IMR-90 (cell line): ENCODE measurements at regions not wholly inside any gene's neighbourhood (a gene's known extent, or its start where the extent isn't known, plus 50 kb on each side); places are given as distances from the start of the nearest gene placed in this dataset.

ENCODE experiments used
- CEBPB ChIP-seq: IDR thresholded peaks from 2 replicates; pipeline ENCODE4 v1.6.1; 2012; ENCODE audit warnings: low read depth, low read length, improper control_type of control experiment
- POLR2A ChIP-seq: IDR thresholded peaks from 2 replicates; pipeline ENCODE4 v1.6.1; 2012; ENCODE audit warnings: mild to moderate bottlenecking, low read depth, low read length
- RCOR1 ChIP-seq: IDR thresholded peaks from 2 replicates; pipeline ENCODE4 v1.6.1; 2012; ENCODE audit warnings: mild to moderate bottlenecking, low read length, improper control_type of control experiment; ENCODE audit not compliant: insufficient replicate concordance
- USF2 ChIP-seq: fragments of 150-350 bp; IDR thresholded peaks from 2 replicates; pipeline ENCODE4 v1.6.1; 2017; ENCODE audit warnings: mild to moderate bottlenecking, antibody characterized with exemption, low read length, low read depth
- TF ChIP-seq, protein P1 (sequence below): conservative IDR thresholded peaks from 2 replicates; pipeline ENCODE4 v1.5.1; 2012; ENCODE audit warnings: mild to moderate bottlenecking, low read depth, low read length, improper control_type of control experiment
- TF ChIP-seq, protein P2 (sequence below): fragments of 150-350 bp; IDR thresholded peaks from 2 replicates; pipeline ENCODE4 v1.6.1; 2016; ENCODE audit warnings: low read depth, mild to moderate bottlenecking, low read length, moderate library complexity, borderline replicate concordance

DNA sequence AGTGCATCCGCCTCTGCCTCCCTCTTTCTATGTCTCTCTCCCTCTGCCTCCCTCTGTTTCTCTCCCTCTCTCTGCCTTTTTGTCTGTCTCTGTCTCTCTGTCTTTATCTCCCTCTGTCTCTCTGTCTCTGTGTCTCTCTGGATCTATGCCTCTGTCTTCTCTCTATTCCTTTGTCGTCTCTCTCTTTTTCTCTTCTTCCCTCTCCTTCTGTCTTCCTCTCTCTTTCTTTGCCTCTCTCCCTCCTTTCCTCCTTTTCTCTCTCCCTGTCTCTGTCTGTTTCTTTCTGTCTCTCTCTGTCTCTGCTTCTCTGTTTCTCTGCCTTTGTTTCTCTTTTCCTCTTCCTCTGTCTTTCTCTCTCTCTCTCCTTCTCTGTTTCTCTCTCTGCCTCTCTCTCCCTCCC is 678.8 kb upstream of the NRP1 start:
- TF ChIP-seq, protein P1, sequence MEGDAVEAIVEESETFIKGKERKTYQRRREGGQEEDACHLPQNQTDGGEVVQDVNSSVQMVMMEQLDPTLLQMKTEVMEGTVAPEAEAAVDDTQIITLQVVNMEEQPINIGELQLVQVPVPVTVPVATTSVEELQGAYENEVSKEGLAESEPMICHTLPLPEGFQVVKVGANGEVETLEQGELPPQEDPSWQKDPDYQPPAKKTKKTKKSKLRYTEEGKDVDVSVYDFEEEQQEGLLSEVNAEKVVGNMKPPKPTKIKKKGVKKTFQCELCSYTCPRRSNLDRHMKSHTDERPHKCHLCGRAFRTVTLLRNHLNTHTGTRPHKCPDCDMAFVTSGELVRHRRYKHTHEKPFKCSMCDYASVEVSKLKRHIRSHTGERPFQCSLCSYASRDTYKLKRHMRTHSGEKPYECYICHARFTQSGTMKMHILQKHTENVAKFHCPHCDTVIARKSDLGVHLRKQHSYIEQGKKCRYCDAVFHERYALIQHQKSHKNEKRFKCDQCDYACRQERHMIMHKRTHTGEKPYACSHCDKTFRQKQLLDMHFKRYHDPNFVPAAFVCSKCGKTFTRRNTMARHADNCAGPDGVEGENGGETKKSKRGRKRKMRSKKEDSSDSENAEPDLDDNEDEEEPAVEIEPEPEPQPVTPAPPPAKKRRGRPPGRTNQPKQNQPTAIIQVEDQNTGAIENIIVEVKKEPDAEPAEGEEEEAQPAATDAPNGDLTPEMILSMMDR, result no peak
- TF ChIP-seq, protein P2, sequence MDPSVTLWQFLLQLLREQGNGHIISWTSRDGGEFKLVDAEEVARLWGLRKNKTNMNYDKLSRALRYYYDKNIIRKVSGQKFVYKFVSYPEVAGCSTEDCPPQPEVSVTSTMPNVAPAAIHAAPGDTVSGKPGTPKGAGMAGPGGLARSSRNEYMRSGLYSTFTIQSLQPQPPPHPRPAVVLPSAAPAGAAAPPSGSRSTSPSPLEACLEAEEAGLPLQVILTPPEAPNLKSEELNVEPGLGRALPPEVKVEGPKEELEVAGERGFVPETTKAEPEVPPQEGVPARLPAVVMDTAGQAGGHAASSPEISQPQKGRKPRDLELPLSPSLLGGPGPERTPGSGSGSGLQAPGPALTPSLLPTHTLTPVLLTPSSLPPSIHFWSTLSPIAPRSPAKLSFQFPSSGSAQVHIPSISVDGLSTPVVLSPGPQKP, result no peak
- no peak for TF ChIP-seq POLR2A
- no peak for TF ChIP-seq USF2
- no peak for TF ChIP-seq RCOR1
- no peak for TF ChIP-seq CEBPB
